GM12801 (cell line): ENCODE measurements at regions not wholly inside any gene's neighbourhood (a gene's known extent, or its start where the extent isn't known, plus 50 kb on each side); places are given as distances from the start of the nearest gene placed in this dataset.

Experiments
- TF ChIP-seq, protein P1 (sequence below): IDR thresholded peaks from one replicate; pipeline ENCODE4 v1.5.1; 2011; ENCODE audit warnings: control low read depth; ENCODE audit not compliant: insufficient read length; ENCODE audit errors: extremely low read depth

DNA sequence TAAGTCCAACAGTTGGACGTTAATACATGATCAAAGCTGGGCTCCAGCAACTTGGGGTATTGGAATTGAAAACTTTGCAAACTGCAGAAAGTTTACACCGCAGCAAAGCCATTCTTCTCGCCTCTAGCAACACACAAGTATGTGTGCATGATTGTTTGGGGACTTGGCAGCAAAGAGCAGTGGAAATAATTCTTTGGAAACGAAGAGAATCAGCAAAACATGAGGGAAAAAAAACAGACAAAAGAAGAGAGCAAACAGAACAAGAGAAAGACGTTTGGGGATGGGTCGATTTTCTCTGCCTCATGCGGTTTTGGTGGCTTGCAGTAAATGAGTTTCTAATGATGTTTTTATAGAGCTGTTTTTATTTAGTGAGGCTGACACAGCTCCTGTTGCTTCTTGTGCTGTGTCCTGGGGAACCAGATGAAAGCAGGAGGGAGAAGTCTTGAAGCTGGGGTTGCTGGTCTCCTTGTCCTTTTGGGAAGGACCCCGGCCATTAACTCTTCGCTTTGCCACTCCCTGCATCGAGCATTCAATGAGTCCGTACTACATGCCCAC lies 502.9 kb downstream of the GRIN2A start:
- TF ChIP-seq, protein P1, sequence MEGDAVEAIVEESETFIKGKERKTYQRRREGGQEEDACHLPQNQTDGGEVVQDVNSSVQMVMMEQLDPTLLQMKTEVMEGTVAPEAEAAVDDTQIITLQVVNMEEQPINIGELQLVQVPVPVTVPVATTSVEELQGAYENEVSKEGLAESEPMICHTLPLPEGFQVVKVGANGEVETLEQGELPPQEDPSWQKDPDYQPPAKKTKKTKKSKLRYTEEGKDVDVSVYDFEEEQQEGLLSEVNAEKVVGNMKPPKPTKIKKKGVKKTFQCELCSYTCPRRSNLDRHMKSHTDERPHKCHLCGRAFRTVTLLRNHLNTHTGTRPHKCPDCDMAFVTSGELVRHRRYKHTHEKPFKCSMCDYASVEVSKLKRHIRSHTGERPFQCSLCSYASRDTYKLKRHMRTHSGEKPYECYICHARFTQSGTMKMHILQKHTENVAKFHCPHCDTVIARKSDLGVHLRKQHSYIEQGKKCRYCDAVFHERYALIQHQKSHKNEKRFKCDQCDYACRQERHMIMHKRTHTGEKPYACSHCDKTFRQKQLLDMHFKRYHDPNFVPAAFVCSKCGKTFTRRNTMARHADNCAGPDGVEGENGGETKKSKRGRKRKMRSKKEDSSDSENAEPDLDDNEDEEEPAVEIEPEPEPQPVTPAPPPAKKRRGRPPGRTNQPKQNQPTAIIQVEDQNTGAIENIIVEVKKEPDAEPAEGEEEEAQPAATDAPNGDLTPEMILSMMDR, result no peak

- TF ChIP-seq, protein P1, result no peak
Observed at GRCh38 chr16:9680019-9680655, 502.1 kb downstream of the GRIN2A start.

DNA sequence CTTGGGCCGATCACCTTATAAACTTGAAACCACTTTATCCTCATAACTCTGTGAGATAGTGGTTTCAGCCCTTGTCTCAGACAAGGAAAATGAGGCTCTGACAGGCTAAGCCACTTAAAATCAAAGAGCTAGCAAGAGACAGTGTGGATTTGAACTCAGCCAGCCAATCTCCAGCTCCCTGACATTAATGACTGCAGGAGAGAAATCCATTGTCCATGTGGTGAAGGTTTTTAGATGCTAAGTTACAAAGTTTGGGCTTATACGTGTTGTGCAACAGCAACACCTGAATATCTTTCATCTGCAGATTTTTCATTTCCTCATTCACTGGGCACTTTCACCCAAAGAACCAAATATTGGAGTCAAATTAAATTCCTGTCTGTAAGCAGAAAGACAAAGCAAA lies 501.3 kb downstream of the GRIN2A start:
- TF ChIP-seq, protein P1, result no peak

DNA sequence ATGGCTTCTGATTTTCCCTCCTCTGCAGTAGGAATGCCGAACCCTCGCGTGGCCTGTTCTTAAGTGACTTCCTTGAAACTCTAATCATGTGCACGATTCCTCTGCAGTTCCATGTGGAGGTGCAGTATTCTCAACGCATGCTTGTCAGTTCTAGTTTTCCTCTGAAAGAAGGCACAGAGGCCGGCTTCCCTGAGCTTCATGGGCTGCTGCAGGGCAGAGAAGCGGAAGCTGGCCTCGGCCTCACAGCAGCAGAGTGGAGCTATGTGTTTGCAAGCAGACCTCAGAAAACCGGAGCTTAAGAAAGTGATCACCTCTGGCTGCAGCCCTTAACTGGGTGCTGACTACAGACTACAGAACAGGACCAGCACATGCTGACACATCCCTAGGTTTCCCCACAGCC lies 500.7 kb downstream of the GRIN2A start:
- TF ChIP-seq, protein P1, result no peak

GRCh38 chr16:9682320-9682719 lies 499.9 kb downstream of the GRIN2A start:
- TF ChIP-seq, protein P1, result no peak

DNA sequence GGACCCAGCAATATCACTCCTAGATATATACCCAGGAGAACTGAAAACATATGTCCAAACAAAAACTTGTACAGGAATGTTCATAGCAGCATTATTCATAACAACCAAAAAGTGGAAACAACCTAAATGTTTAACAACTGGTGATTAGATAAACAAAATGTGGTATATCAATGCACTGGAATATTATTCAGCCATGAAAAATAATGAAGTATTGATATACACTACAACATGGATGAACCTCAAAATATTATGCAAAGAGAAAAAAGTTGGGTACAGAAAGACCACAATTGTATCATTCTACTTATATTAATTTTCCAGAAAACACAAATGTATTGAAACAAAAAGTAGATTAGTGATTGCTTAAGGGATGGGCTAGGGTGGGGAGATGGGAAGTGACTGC lies 498.6 kb downstream of the GRIN2A start:
- TF ChIP-seq, protein P1, result no peak

- TF ChIP-seq, protein P1, result no peak
Observed at GRCh38 chr16:9687737-9688319, 494.4 kb downstream of the GRIN2A start.
